MM.1S (cell line): ENCODE measurements at regions not wholly inside any gene's neighbourhood (a gene's known extent, or its start where the extent isn't known, plus 50 kb on each side); places are given as distances from the start of the nearest gene placed in this dataset.

Experiments
- DNase-seq: peaks from one replicate; pipeline ENCODE4 v3.0.0-alpha.2; 2015
- H2AFZ ChIP-seq: fragments of 300-600 bp; sonication (generic); 2 replicates; pipeline ENCODE4 v1.6.0; 2016; ENCODE audit warnings: antibody characterized with exemption, low read length
- H3F3A ChIP-seq: fragments of 300-600 bp; sonication (generic); 2 replicates; pipeline ENCODE4 v1.6.1; 2016; ENCODE audit warnings: mild to moderate bottlenecking, antibody characterized with exemption, low read length, moderate library complexity, mixed read lengths; ENCODE audit not compliant: insufficient read depth
- H3K27ac ChIP-seq: fragments of 300-600 bp; sonication (generic); 2 replicates; pipeline ENCODE4 v1.5.1; 2016; ENCODE audit warnings: mild to moderate bottlenecking, low read length
- H3K27me3 ChIP-seq: fragments of 300-600 bp; sonication (generic); replicated peaks from 2 replicates; pipeline ENCODE4 v1.6.0; 2016; ENCODE audit warnings: low read length; ENCODE audit not compliant: insufficient read depth
- H3K36me3 ChIP-seq: fragments of 300-600 bp; sonication (generic); replicated peaks from 2 replicates; pipeline ENCODE4 v1.6.1; 2016; ENCODE audit warnings: mild to moderate bottlenecking, low read length, mixed read lengths; ENCODE audit not compliant: insufficient read depth
- H3K4me1 ChIP-seq: fragments of 300-600 bp; sonication (generic); 2 replicates; pipeline ENCODE4 v1.6.1; 2016; ENCODE audit warnings: low read length, mixed read lengths
- H3K4me2 ChIP-seq: fragments of 300-600 bp; sonication (generic); 2 replicates; pipeline ENCODE4 v1.6.0; 2016; ENCODE audit warnings: low read depth, low read length
- H3K4me3 ChIP-seq: fragments of 300-600 bp; sonication (generic); 2 replicates; pipeline ENCODE4 v1.5.1; 2016; ENCODE audit warnings: low read length, mixed read lengths
- H3K79me2 ChIP-seq: fragments of 300-600 bp; sonication (generic); 2 replicates; pipeline ENCODE4 v1.6.1; 2016; ENCODE audit warnings: mixed run types, low read length, mixed read lengths
- H3K9ac ChIP-seq: fragments of 300-600 bp; sonication (generic); 2 replicates; pipeline ENCODE4 v1.6.1; 2016; ENCODE audit warnings: low read length, mixed read lengths
- H3K9me2 ChIP-seq: fragments of 300-600 bp; sonication (generic); replicated peaks from 2 replicates; pipeline ENCODE4 v1.6.1; 2016; ENCODE audit warnings: mild to moderate bottlenecking, low read length, mixed read lengths; ENCODE audit not compliant: insufficient read depth
- H3K9me3 ChIP-seq: fragments of 300-600 bp; sonication (generic); replicated peaks from 2 replicates; pipeline ENCODE4 v1.6.1; 2016; ENCODE audit warnings: mild to moderate bottlenecking, low read length, mixed read lengths; ENCODE audit not compliant: insufficient read depth
- H4K20me1 ChIP-seq: fragments of 300-600 bp; sonication (generic); 2 replicates; pipeline ENCODE4 v1.6.1; 2016; ENCODE audit warnings: mild to moderate bottlenecking, low read length, moderate library complexity, mixed read lengths; ENCODE audit not compliant: insufficient read depth
- CTCF ChIP-seq: fragments of 300-600 bp; sonication (generic); IDR thresholded peaks from 2 replicates; pipeline ENCODE4 v1.5.1; 2016; ENCODE audit warnings: antibody characterized with exemption, low read length, mixed read lengths
- EZH2 ChIP-seq: fragments of 300-600 bp; sonication (generic); optimal IDR thresholded peaks from 2 replicates; pipeline ENCODE3; 2017; ENCODE audit warnings: low read depth, mild to moderate bottlenecking, antibody characterized with exemption, low read length, mixed read lengths
- EZH2phosphoT487 ChIP-seq: fragments of 300-600 bp; sonication (generic); IDR thresholded peaks from 2 replicates; pipeline ENCODE4 v1.6.1; 2018; ENCODE audit warnings: antibody characterized with exemption, low read length

GRCh38 chr4:32042486-32043247 lies 1322.5 kb downstream of the PCDH7 start:
- no peaks in the 10 kb centered on the region for H4K20me1 ChIP-seq
- H3K79me2 ChIP-seq: no peaks in the 10 kb centered on the region
- H3K36me3 ChIP-seq: no peaks in the 10 kb centered on the region
- H3K9me3 ChIP-seq: no peaks in the 10 kb centered on the region
- TF ChIP-seq EZH2: no peak
- TF ChIP-seq CTCF: no peak
- no peak for TF ChIP-seq EZH2phosphoT487
- no peaks in the 10 kb centered on the region for H3K4me1 ChIP-seq
- no peaks in the 10 kb centered on the region for H3K9me2 ChIP-seq
- H3K4me3 ChIP-seq: no peak overlapping the region
- H3K27me3 ChIP-seq: no peaks in the 10 kb centered on the region
- no peak overlapping the region for H3K4me2 ChIP-seq
- H2AFZ ChIP-seq: no peak overlapping the region
- H3K9ac ChIP-seq: no peak overlapping the region
- no peaks in the 10 kb centered on the region for H3F3A ChIP-seq
- no peak for DNase-seq
- no peak overlapping the region for H3K27ac ChIP-seq

GRCh38 chr4:32043248-32043633 lies 1323.1 kb downstream of the PCDH7 start:
- no peaks in the 10 kb centered on the region for H3K79me2 ChIP-seq
- H3K4me3 ChIP-seq: no peak overlapping the region
- no peak overlapping the region for H2AFZ ChIP-seq
- no peaks in the 10 kb centered on the region for H3K4me1 ChIP-seq
- H3K9me2 ChIP-seq: no peaks in the 10 kb centered on the region
- TF ChIP-seq EZH2: no peak
- no peak overlapping the region for H3K4me2 ChIP-seq
- H3K9me3 ChIP-seq: no peaks in the 10 kb centered on the region
- H3K27ac ChIP-seq: no peak overlapping the region
- no peaks in the 10 kb centered on the region for H3K36me3 ChIP-seq
- H4K20me1 ChIP-seq: no peaks in the 10 kb centered on the region
- no peaks in the 10 kb centered on the region for H3K27me3 ChIP-seq
- H3K9ac ChIP-seq: no peak overlapping the region
- H3F3A ChIP-seq: no peaks in the 10 kb centered on the region
- no peak for DNase-seq

- Histone ChIP-seq H3K4me1 (no peaks in the 10 kb centered on the region), H3K9me3 (no peaks in the 10 kb centered on the region), H2AFZ (no peak overlapping the region), H3F3A (no peaks in the 10 kb centered on the region), H3K9me2 (no peaks in the 10 kb centered on the region), H3K4me2 (no peak overlapping the region), H3K9ac (no peak overlapping the region), H3K27me3 (no peaks in the 10 kb centered on the region), H3K36me3 (no peaks in the 10 kb centered on the region), H3K27ac (no peak overlapping the region), H3K79me2 (no peaks in the 10 kb centered on the region), H3K4me3 (no peak overlapping the region), H4K20me1 (no peaks in the 10 kb centered on the region)
- DNase-seq: no peak
- TF ChIP-seq EZH2phosphoT487 (no peak), CTCF (no peak), EZH2 (no peak)
Measured at GRCh38 chr4:32061916-32062315, 1341.7 kb downstream of the PCDH7 start.

- DNase-seq: no peak
- H3K79me2 ChIP-seq: no peaks in the 10 kb centered on the region
- no peaks in the 10 kb centered on the region for H3K4me1 ChIP-seq
- TF ChIP-seq EZH2 (no peak), CTCF (no peak), EZH2phosphoT487 (no peak)
- H4K20me1 ChIP-seq: no peaks in the 10 kb centered on the region
- H3K9ac ChIP-seq: no peak overlapping the region
- no peak overlapping the region for H3K4me3 ChIP-seq
- H3K9me2 ChIP-seq: no peaks in the 10 kb centered on the region
- H3K4me2 ChIP-seq: no peak overlapping the region
- H3K36me3 ChIP-seq: no peaks in the 10 kb centered on the region
- H3K9me3 ChIP-seq: no peaks in the 10 kb centered on the region
- no peak overlapping the region for H3K27ac ChIP-seq
- no peaks in the 10 kb centered on the region for H3F3A ChIP-seq
- no peak overlapping the region for H2AFZ ChIP-seq
- no peaks in the 10 kb centered on the region for H3K27me3 ChIP-seq
Measured at GRCh38 chr4:32073542-32073941, 1353.4 kb downstream of the PCDH7 start.
